Calu3 (cell line): ENCODE measurements at regions not wholly inside any gene's neighbourhood (a gene's known extent, or its start where the extent isn't known, plus 50 kb on each side); places are given as distances from the start of the nearest gene placed in this dataset.

Experiments used
- BruUV-seq: library from RNA; stranded (reverse); fragments of 400-500 nt; replicated peaks from 2 replicates; lab custom pipeline; 2021; lab: Mats Ljungman, UMichigan
- CTCF ChIA-PET: fragments of 300-600 bp; sonication (Branson Sonifier 250); formaldehyde crosslinking; loops from one replicate; lab custom pipeline; 2022; ENCODE audit warnings: antibody characterized with exemption; lab: Charles Lee
- DNase-seq: peaks from one replicate; pipeline ENCODE4 v3.0.0; 2022
- H3K27ac Mint-ChIP-seq: one replicate; pipeline ENCODE4 v1.8.0; 2022; ENCODE audit warnings: mixed read lengths; ENCODE audit not compliant: unreplicated experiment
- H3K27me3 Mint-ChIP-seq: one replicate; pipeline ENCODE4 v1.8.0; 2022; ENCODE audit warnings: mixed read lengths; ENCODE audit not compliant: unreplicated experiment
- H3K36me3 Mint-ChIP-seq: one replicate; pipeline ENCODE4 v1.8.0; 2022; ENCODE audit warnings: mild to moderate bottlenecking, moderate library complexity, mixed read lengths; ENCODE audit not compliant: insufficient read depth, unreplicated experiment
- H3K4me1 Mint-ChIP-seq: one replicate; pipeline ENCODE4 v1.8.0; 2022; ENCODE audit warnings: mild to moderate bottlenecking, low read depth, mixed read lengths; ENCODE audit not compliant: unreplicated experiment
- H3K4me3 Mint-ChIP-seq: one replicate; pipeline ENCODE4 v1.8.0; 2022; ENCODE audit warnings: mild to moderate bottlenecking, low read depth, moderate library complexity, mixed read lengths; ENCODE audit not compliant: unreplicated experiment
- H3K9me3 Mint-ChIP-seq: one replicate; pipeline ENCODE4 v1.8.0; 2022; ENCODE audit warnings: low read depth, mixed read lengths; ENCODE audit not compliant: unreplicated experiment
- intact Hi-C: fragments of 100-400 bp; cut with micrococcal nuclease; formaldehyde crosslinking; loops from one replicate; pipeline ENCODE4 v1.10.0; 2022; ENCODE audit not compliant: unreplicated experiment
- TF ChIP-seq, protein P1 (sequence below): fragments of 200-600 bp; IDR thresholded peaks from one replicate; pipeline ENCODE4 v1.8.0; 2022; ENCODE audit warnings: antibody characterized with exemption; ENCODE audit not compliant: unreplicated experiment

DNA sequence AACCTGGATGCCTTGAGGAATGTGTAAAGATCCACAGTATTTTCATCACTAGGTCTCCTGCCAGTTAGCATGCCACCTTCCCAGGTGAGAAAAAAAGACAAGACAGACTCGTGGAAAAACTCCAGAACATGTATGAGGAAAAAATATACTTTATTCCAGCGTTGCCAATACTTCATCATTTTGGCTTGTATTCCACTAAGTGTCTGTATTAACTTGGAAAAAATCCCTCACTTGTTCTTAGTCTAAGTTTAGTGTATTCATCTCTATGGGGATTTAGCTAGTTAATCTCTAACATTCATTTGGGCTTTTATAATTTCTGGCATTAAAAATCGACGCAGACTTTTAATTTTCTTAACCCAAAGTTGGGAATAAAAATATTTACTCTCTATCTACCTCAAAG, 759.4 kb downstream of the SORCS1 start:
- no peak for DNase-seq
- Mint-ChIP-seq H3K4me1 (no peaks in the 10 kb centered on the region), H3K27ac (no peak overlapping the region), H3K9me3 (no peaks in the 10 kb centered on the region), H3K36me3 (no peaks in the 10 kb centered on the region), H3K4me3 (no peak overlapping the region), H3K27me3 (no peaks in the 10 kb centered on the region)
- no TSS peak for BruUV-seq
- CTCF ChIA-PET = no interaction called here
- intact Hi-C loops = loop anchor here (10.0 kb wide), 1 partner anchor 100 kb away; no protein-coding TSS in a partner anchor
- TF ChIP-seq, protein P1, sequence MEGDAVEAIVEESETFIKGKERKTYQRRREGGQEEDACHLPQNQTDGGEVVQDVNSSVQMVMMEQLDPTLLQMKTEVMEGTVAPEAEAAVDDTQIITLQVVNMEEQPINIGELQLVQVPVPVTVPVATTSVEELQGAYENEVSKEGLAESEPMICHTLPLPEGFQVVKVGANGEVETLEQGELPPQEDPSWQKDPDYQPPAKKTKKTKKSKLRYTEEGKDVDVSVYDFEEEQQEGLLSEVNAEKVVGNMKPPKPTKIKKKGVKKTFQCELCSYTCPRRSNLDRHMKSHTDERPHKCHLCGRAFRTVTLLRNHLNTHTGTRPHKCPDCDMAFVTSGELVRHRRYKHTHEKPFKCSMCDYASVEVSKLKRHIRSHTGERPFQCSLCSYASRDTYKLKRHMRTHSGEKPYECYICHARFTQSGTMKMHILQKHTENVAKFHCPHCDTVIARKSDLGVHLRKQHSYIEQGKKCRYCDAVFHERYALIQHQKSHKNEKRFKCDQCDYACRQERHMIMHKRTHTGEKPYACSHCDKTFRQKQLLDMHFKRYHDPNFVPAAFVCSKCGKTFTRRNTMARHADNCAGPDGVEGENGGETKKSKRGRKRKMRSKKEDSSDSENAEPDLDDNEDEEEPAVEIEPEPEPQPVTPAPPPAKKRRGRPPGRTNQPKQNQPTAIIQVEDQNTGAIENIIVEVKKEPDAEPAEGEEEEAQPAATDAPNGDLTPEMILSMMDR = no peak

DNA sequence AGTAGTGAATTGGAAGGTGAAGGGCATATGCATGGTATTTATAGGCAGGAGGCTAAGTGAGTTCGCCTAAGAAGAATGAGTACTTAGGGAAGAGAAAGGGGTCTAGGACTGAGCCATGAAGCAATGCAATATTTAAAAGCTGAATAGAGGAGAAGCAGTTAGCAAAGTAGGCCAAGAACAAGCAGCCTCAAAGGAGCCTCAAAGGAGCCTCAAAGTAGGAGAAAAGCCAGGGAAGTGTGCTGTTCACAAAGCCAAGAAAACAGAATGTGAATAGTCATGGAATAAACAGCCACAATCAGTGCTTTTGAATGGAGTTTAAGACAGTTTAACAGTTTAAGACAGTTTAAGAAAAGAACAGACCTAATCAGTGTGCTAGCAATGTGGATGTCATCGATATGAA, 762.0 kb downstream of the SORCS1 start:
- DNase-seq = no peak
- H3K4me1 Mint-ChIP-seq = peaks cover 9% of the 10 kb centered on the region
- no peak overlapping the region for H3K4me3 Mint-ChIP-seq
- CTCF ChIA-PET = no interaction called here
- no peaks in the 10 kb centered on the region for H3K36me3 Mint-ChIP-seq
- TF ChIP-seq, protein P1 = no peak
- intact Hi-C loops = loop anchor here (10.0 kb wide), 1 partner anchor 102 kb away; no protein-coding TSS in a partner anchor
- no peaks in the 10 kb centered on the region for H3K27me3 Mint-ChIP-seq
- BruUV-seq = no TSS peak
- no peaks in the 10 kb centered on the region for H3K9me3 Mint-ChIP-seq
- no peak overlapping the region for H3K27ac Mint-ChIP-seq

DNA sequence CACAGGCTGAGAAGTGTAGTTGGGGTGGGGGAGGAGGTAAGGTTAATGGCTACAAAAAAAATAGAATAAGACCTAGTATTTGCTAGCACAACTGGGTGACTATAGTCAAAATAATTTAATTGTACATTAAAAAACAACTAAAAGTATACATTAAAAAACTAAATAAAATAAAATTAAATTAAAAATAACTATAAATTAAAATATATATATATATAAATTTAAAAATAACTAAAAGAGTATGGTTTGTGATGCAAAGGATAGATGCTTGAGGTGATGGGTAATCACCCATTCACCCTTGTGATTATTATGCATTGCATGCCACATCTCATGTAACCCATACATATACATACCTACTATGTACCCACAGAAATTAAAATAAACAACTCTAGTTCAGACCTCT, 762.5 kb downstream of the SORCS1 start:
- BruUV-seq = no TSS peak

DNA sequence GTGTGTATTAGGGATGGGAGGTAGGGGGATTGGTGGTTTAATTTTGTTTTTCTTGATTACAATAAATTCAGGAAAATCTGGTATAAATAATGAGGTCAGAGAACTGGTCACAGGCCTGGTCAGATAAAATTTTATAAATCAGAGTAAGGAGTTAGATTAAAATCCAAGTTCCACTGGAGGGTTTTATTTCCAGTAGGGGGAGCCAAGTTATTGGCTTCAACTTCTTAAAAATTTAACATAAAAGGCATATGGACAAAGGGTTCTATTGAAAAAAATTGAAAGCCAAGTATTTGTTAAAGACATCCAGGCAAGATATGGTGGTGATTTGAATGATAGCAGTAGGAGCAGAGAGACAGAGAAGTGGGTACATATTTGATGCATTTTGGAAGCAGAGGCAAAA, 763.3 kb downstream of the SORCS1 start:
- CTCF ChIA-PET = no interaction called here
- no TSS peak for BruUV-seq

More for the DNA sequence above, 762.5 kb downstream of the SORCS1 start:
- Mint-ChIP-seq H3K36me3 (no peaks in the 10 kb centered on the region), H3K4me3 (no peak overlapping the region), H3K27me3 (no peaks in the 10 kb centered on the region), H3K27ac (no peak overlapping the region), H3K9me3 (no peaks in the 10 kb centered on the region), H3K4me1 (peaks cover 9% of the 10 kb centered on the region)
- intact Hi-C loops = loop anchor here (1.0 to 10.0 kb wide), 3 partner anchors 103 to 281 kb away; no protein-coding TSS in a partner anchor
- TF ChIP-seq, protein P1 = no peak
- CTCF ChIA-PET = no interaction called here
- DNase-seq = no peak

More for the DNA sequence above, 763.3 kb downstream of the SORCS1 start:
- H3K36me3 Mint-ChIP-seq = no peaks in the 10 kb centered on the region
- H3K4me3 Mint-ChIP-seq = no peak overlapping the region
- no peaks in the 10 kb centered on the region for H3K9me3 Mint-ChIP-seq
- TF ChIP-seq, protein P1 = peak; percentile 31
- intact Hi-C loops = loop anchor here (1.0 to 10.0 kb wide), 3 partner anchors 104 to 282 kb away; no protein-coding TSS in a partner anchor
- H3K27ac Mint-ChIP-seq = no peak overlapping the region
- H3K4me1 Mint-ChIP-seq = peaks cover 9% of the 10 kb centered on the region
- DNase-seq = no peak
- no peaks in the 10 kb centered on the region for H3K27me3 Mint-ChIP-seq
